ENCODE measurements at regions not wholly inside any gene's neighbourhood (a gene's known extent, or its start where the extent isn't known, plus 50 kb on each side); places are given as distances from the start of the nearest gene placed in this dataset.

DNA sequence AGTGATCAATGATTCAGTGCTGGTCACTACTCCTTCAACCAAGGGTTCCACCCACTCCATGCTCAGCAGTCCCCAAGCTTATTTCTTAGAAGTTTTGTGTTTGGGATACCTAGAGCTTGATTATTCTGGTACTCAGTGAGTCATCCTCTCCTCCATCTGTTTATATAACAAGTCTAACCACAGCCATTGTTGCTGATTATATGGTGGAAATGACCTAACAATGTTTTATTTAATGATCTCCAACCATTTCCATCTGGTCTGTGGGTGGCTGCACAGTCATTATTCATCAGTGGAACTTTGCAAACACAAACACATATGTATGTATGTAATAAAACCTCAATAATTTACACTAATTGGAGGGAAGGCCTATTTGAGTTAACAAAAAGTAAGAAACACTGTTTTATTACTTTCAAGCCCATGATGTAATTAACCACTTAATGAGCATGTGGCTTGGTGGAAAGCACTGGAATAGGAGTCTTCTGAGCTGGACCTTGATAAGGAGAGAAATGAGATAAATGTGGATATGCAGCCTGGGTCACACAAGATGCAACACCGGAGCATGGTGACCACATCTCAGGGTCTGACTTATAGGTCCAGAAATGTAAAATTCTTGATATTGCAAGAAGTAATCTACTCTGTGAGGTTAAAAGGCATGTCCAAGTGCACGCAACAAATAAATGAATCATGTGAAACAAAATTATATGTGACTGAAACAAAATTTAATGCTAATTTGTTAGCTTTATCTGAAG is 99.0 kb upstream of the WLS start:
- DNase-seq (ENCODE audit: low read depth, low spot score), result no peak

DNA sequence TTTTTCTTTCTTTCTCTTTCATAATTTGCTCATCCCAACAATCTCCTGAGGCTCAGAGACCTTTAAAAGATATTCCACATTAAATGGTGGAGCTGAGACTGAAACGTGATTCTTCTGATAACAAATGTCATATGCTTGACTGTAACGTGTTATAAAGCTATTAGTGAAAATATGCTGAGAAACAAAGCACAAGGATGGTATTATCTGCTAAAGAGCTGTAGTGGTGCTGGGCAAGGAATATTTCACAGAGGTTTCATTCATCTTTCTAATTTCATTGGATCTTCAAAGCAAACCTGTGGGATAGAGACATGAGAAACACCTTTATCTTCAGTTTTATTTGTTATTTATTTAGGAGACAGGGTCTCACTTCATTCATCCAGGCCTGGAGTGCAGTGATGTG is 98.1 kb upstream of the WLS start:
- DNase-seq (ENCODE audit: low read depth, low spot score), result no peak

DNA sequence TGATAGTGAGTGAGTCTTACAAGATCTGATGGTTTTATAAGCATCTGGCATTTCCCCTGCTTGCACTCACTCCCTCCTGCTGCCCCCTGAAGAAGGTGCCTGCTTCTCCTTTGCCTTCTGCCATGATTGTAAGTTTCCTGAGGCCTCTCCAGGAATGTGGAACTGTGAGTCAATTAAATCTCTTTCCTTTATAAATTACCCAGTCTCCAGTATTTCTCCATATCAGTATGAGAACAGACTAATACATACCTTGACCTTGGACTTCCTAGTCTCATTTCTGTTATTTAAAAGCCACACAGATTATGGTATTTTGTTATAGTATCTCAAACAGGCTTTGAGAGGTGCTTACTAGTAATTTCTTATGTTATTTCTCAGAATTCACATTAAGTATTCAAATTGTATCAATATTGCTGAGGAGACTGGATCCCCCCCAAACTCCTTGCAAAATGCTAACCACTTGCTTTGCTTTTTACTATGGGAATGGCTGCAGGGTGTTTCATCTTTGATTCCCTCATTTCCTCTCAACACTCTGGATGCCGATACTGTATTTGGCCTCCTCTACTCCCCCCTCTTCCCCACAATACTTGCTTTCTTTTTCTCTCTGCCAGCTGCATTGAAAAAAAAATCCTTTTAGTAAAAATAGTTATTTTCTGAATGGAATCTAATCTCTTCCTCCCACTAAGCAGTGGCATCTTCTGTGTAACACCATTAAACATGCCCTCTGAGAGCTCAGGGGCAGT is 96.9 kb upstream of the WLS start:
- no peak for DNase-seq (ENCODE audit: low read depth, low spot score)

DNA sequence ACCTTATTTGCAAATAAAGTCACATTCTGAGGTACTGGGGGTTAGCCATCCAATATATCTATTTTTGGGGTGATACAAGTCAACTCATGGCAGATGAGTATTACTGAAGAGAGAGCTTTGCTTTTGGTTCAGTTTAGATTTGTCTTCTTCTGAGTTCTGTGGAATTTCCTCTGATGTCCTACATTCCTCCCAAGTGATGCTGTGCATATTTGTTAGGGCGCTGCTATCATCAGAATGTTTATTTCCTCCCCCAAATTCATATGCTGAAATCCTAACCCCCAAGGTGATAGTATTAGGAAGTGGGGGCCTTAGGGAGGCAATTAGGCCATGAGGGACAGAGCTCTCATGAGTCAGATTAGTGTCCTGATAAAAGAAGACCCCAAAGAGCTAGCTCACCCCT is 96.2 kb upstream of the WLS start:
- DNase-seq (ENCODE audit: low read depth, low spot score), result no peak

DNA sequence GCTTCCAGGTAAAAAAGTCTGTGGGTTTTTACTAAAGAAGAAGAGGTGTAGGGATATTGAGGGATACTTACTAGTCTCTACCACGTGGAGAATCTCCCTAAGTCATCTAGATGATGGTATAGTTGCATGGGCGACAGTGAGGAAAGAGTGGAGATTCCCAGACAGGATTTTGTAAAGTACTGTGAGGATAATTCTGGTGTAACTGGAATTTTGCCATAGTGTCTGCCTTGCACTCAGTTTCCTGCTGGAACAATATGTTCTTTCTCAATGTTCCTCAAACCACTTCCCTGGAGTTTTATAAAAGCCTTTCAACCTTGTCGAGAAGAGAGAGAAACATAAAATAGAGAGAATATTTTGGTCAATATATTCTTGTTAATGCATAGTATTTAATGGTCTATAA is 95.1 kb upstream of the WLS start:
- DNase-seq (ENCODE audit: low read depth, low spot score), result no peak

DNA sequence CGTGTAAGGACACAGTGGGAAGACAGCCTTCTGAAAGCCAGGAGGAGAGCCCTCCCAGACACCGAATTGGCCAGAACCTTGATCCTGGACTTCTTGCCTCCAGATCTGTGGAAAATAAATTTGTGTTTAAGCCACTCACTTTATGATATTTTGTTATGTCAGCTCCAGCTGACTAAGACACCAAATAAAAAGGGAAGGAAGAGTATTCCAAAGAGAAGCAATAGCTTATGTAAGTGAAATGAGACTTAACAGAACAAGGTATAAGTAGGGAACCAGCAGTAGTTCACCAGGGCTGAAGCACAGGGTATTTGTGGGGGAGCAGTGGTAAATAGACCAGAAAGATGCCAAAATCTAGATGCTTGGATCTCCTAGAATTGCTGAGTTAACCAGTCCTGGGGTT is 94.2 kb upstream of the WLS start:
- DNase-seq (ENCODE audit: low read depth, low spot score), result no peak

DNA sequence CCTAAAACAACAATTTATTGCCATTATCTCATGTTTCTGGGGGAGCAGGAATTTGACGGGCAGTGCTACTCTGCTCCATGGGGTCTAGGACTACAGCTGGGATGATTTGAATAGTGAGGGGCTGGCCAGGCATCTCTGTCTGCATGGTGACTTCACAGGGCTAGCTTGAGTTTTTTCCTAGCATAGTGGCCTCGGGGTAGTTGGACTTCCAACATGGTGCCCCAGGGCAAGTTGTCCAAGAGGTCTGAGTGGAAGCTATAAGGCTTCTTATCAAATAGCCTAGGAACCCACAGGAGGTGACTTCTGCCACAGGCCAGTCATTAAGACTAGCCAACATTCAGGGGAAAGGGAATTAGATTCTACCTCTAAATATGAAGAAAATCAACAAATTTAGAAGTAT is 92.0 kb upstream of the WLS start:
- DNase-seq (ENCODE audit: low read depth, low spot score), result no peak

DNA sequence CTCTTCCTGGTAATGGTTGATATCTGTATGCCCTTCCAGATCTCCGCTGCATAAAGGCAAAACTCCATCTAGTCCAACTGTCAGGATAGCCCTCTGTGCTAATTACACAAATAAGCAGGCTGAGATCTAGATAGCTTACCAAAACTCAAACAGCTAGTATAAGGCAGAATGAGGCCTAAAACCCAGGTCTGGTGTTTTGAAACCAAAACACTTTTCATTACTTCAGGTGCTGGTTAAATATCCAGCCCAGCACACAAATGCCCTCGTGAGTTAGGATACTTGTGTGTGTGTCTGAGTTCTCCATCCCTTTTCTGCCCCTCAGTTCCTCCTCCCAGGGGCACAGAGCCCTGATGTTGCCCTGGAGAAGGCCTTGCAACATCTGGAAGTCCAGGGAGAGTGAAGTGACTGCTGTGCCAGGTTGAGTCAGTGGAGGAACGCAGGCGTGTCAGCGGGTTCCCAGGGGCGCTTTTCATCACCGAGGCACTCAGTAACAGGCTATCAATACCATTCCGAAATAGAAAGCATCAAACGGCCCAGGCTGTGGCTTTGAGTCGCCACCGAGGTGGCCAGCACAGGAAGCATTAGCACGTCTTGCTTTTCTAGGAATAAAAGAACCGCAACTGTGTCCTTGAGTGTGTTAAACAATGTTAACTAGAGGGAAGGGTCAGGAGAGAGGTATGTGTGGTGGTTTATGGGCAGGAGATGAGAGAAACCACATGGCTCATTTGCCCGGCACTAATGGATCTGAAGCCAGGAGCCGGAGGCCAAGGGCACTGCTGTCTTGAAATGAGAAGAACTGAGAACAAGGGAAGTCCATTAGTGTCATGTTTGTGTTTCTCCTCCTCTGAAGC is 90.7 kb upstream of the WLS start:
- no peak for DNase-seq (ENCODE audit: low read depth, low spot score)

DNA sequence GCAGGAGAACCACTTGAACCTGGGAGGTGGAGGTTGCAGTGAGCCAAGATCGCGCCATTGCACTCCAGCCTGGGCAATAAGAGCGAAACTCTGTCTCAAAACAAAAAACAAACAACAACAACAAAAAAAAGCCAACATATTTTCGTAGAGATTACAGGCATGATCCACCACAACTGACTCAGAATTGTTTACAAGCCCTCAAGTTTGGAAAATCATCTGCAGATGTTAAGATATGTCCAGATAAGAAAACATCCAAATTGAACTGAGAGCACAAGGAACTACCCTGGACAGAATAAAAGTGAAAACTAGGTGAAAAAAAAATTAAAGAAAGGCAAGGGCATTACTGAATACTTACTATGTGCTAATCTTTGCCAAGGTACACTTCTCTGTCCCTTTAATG is 89.8 kb upstream of the WLS start:
- DNase-seq (ENCODE audit: low read depth, low spot score), result no peak

DNA sequence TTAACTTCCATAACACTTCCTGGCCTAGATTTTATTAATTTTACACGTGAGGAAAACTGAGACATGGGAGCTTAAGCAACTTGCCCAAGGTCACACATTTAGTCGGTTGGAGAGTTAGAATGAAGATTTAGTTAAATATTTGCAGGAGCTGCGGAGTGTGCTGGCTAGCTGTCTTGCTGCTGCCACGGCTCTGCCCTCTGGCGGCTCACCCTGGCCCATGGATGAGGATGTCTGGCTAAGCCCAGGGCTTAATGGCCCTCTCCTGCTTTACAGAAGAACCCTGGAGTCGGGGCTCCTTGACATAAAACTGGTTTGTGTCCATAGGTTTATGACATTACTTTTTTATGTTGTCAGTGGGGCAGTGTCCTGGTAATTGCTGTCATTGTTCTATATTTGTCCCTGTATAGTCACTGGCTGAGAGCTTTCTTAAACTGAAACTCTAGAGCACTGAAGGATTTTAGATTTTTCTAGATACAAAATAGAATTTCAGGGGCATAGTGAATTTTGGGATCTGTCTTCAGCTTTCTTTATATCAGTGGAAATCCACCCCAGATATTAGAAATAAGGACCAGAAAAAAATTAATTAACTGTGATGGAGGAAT is 88.9 kb upstream of the WLS start:
- DNase-seq (ENCODE audit: low read depth, low spot score), result peak; percentile 15

DNA sequence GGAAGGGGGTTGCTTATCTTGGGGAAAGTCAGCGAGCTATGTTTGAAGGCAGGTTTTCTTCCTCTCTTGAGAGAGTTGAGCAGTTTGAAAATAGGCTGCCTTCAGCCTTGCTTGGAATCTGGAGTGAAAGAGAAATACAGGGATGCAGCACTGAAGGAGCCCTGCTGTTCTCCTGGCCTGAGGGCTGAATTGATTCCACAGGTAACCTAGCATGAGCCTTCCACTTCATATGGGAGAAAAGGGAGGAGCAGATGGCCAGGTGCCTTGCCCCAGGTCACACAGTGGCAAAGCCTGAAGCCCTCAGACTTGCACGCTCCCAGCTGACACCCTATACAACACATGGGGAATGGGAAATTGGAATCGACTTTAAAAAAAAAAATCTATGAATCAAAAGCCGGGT is 88.0 kb upstream of the WLS start:
- no peak for DNase-seq (ENCODE audit: low read depth, low spot score)

DNA sequence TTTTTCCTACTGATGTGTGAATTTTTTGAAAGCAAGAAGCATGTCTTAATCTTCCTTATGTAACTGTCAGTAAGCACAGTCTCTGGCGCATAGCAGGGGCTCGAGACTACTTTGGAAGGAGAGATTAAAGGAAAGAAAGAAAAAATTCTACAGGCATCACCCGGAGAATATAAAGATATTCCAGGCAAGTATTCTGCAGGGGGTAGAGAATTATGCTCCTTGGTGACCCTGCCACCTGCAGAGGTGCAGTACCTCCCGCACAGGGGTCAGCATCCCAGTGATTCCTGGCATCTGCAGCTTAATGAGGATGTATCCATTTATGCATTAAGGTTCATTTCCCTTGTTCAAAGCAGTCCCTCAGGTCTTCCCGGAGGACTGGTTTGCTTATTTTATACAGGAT is 87.6 kb upstream of the WLS start:
- no peak for DNase-seq (ENCODE audit: low read depth, low spot score)

DNA sequence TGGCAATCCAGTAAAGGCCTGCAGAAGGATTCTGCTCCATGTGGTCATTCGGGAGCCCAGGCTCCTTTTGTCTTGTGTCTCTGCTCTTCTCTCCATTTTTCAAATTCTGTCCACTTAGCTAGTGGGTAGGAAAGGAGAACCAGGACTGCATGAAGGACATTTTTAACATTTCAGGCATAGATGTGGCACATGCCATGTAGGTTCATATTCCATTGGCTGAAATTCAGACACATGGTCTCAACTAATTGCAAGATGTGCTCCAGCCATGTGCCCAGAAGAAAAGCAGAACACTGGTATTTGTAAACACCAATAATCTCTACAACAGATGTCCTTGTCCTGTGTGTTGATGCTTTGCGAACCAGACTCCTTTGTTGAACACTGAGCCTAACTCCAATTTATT is 85.2 kb upstream of the WLS start:
- DNase-seq (ENCODE audit: low read depth, low spot score), result no peak

DNA sequence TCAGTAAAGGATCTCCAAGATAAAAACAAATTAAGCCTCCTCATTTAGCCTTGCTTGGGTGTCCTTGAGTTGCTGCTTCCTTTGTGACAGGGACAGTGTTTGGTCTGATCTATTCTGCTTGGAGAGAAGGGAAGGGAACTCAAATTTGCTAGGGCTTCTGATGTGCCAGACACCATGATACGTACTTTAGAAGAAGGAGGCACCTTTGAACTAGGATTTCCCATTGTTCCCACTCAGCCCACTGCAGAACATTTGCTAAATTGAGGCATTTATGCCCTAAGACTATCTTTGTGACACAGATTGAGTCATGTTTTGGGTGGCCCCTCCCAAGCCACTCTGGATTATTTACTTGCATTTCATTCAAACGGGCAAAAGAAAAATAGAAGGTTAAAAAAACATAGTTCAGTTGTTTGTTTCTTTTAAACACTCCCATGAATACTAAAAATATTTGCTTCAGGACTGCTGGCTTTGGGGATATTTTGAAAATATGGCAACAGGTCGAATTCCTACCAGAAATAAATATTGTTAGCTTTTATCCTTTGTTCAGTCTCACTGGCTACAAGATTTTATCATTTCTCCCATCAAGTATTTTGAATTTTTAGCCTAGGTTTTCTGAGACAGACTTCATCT is 81.9 kb upstream of the WLS start:
- DNase-seq (ENCODE audit: low read depth, low spot score), result no peak

DNA sequence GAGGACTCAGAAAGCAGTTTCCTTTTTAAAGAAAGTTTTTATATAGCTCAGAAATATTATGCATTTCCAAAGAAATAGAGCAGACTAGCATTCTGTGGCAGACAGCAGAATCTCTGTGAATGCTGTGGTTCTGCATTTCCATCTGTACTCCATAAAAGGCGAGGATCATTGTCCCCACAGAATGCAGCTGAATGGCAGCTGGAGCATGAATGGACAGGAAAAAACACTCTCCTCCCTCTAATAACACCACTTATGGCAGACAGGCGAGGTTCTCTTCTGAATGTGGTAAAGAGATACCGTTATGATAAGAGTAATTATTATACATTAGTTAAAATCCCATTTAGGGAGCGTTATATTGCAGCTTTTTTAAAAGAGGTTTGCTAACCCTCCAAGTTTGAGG is 81.4 kb upstream of the WLS start:
- no peak for DNase-seq (ENCODE audit: low read depth, low spot score)

DNA sequence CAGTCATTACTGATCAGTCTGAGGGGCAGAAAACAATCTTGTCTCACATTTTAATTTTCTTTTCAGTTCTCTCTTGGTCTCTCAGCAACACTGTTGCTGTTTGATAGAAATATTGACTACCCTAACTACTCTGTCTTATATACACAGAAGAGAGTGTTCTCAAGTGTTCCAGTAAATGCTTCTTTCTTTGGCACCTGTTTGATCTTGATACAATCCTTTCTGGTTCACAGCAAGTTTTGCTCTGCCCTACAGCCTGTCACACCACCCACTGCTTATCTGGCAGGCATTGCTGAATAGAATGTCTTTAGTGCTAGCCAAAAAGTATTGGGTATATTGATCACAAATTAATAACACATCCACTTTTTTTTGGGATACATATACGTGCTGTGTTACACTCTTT is 75.7 kb upstream of the WLS start:
- DNase-seq (ENCODE audit: low read depth, low spot score), result no peak

DNA sequence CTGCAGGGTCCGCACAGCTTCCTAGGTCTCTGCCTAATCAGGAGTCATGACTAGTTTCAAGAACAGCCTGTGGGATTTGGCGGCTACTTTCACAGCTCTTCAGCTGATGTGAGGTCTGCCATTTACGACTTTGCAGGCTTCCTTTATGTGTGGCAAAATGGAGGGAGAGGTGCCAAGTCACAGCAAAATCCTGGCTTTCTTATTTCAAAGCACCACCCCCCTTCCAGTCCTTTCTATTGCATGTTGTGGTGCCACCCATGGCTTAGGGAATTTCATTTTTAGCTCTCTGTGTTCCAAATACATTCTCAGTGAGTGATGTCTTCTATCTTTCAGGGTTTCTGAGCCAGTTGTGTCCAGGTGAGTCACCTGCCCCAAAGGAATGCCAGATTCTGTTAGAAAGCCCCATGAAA is 75.1 kb upstream of the WLS start:
- DNase-seq (ENCODE audit: low read depth, low spot score), result no peak

DNA sequence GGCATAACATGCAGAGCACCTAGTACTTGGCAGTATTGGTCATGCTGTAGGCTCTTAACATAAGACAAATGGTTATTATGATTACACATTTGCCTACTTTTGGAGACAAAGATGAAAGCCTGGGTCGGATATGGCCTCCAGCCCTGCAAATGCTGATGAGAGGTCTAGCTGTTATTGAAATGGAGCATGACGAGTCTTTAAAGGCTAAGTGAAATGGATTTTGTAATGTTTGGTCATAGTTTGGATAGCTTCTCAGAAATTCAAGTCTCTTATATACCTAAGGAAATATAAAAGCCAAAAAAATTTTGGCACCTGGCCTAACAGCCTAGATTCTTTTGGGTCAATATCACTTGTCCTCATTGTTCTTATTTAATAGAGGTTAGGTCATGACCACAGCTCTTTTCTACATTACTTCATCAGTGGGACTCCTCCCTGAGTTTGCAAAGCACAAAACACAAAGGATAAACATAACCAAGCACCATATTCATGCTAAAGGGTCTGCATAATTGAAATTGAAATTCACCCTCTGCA is 69.2 kb upstream of the WLS start:
- DNase-seq (ENCODE audit: low read depth, low spot score), result no peak

DNA sequence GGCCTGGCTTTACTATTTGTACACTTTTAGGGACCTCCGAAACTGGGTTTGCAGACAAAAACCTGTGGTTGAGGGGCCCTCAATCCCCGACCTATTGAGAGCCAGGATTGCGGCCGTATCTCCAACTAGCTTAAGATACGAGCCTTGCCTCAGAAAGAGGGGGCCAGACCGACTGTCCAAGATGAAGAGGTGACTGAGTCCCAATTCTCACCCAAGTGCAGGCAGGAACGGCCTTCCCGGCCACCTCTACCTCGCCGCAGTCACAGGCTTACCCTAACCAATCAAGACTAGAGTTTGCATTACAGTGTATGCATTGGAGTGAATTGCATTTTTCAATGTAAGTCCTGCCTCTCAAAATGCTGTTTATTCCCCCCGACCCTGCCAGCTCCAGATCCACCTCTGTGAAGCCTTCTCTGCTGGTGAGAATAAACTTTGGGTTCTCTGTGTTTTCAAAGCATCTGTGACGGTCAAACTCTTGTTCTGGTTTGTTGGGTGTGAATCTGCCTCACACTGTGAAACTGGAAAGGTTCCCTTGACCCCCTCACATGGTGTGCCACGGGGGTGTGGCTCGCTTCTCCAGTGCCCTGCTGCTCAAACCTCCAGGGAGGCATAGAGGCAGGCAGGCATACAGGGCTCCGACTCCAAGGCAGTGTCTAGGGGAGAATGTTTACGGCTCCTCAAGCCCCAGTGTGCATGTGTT is 62.2 kb upstream of the WLS start:
- no peak for DNase-seq (ENCODE audit: low read depth, low spot score)

DNA sequence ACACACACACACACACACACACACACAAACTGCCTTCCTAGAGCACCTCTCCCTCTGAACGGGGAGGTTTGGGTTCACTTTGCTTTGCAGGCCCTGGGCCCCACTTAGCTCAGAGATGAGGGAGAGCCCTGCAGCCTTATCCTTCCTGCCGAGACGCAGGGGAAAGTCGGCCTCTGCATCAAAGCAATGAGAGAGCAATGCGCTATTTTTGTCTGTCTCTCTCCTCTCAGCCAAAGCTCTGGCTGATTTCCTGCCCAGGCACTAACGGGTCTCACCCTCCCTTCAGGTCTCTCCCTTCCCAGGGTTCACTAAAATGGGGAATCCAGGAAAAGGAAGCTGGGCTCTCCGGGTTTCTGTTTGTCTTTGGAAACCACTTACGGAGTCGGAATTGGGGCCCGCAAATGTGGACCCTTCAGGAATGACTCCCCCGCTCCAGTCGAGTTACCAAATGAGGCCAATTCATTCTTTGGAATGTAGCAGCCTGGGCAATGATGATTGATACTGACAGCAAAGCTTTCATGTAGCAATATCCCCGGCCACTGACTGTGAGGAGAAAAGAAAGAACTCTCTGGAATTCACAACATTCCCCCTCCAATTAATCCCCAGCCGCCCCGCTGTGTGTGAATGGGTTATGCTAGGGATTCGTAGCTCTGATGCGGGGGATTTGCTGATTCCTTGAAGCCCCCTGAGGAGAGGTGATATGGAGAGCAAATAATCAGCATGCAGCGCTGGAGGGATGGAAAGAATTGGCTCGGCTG is 61.5 kb upstream of the WLS start:
- peak; percentile 71 for DNase-seq (ENCODE audit: low read depth, low spot score)
